ENCODE measurements at regions not wholly inside any gene's neighbourhood (a gene's known extent, or its start where the extent isn't known, plus 50 kb on each side); places are given as distances from the start of the nearest gene placed in this dataset.

GRCh38 chr1:82451191-82451590 lies 650.5 kb downstream of the ADGRL2 start:
- Histone ChIP-seq H3K4me3 (ENCODE audit: low read length in 3 of 3) (no peak overlapping the region), H3K36me3 (ENCODE audit: control insufficient read depth in 2 of 3, insufficient read depth in 3 of 3, low read length in 3 of 3) (no peaks in the 10 kb centered on the region), H3K27ac (ENCODE audit: low read depth in 2 of 2, low read length in 2 of 2) (no peak overlapping the region), H3K9ac (ENCODE audit: low read length in 3 of 3) (no peak overlapping the region), H3K9me3 (ENCODE audit: control insufficient read depth in 2 of 3, insufficient read depth in 1 of 3, low read length in 3 of 3) (peaks cover 0 to 6% (median 0%) of the 10 kb centered on the region in 3 donors), H3K27me3 (ENCODE audit: control insufficient read depth, insufficient read depth, low read length) (no peaks in the 10 kb centered on the region), H3K4me1 (ENCODE audit: control insufficient read depth in 2 of 3, insufficient read depth in 2 of 3, low read depth in 1 of 3, low read length in 3 of 3) (no peaks in the 10 kb centered on the region)
- FAIRE-seq = no peak
- intact Hi-C loops (cut with DNase I) = no loop called here
- DNase-seq = no peak
- TF ChIP-seq CTCF (IDR thresholded peaks at IDR 0.05; ENCODE audit: borderline replicate concordance, extremely low read depth, insufficient read depth) = no peak

- no peaks in the 10 kb centered on the region for H3K4me1 ChIP-seq (ENCODE audit: control insufficient read depth in 2 of 3, insufficient read depth in 2 of 3, low read depth in 1 of 3, low read length in 3 of 3)
- H3K27ac ChIP-seq (ENCODE audit: low read depth in 2 of 2, low read length in 2 of 2) = no peak overlapping the region
- peaks cover 0 to 8% (median 0%) of the 10 kb centered on the region in 3 donors for H3K9me3 ChIP-seq (ENCODE audit: control insufficient read depth in 2 of 3, insufficient read depth in 1 of 3, low read length in 3 of 3)
- H3K4me3 ChIP-seq (ENCODE audit: low read length in 3 of 3) = no peak overlapping the region
- TF ChIP-seq CTCF (IDR thresholded peaks at IDR 0.05; ENCODE audit: borderline replicate concordance, extremely low read depth, insufficient read depth) = no peak
- DNase-seq = no peak
- intact Hi-C loops (cut with DNase I) = no loop called here
- no peak for FAIRE-seq
- no peak overlapping the region for H3K9ac ChIP-seq (ENCODE audit: low read length in 3 of 3)
- no peaks in the 10 kb centered on the region for H3K27me3 ChIP-seq (ENCODE audit: control insufficient read depth, insufficient read depth, low read length)
- H3K36me3 ChIP-seq (ENCODE audit: control insufficient read depth in 2 of 3, insufficient read depth in 3 of 3, low read length in 3 of 3) = no peaks in the 10 kb centered on the region
Measured at GRCh38 chr1:82449506-82450057, 648.8 kb downstream of the ADGRL2 start.

GRCh38 chr1:82446955-82447354 lies 646.2 kb downstream of the ADGRL2 start:
- Histone ChIP-seq H3K27ac (ENCODE audit: low read depth in 2 of 2, low read length in 2 of 2) (no peak overlapping the region), H3K4me3 (ENCODE audit: low read length in 3 of 3) (no peak overlapping the region), H3K9ac (ENCODE audit: low read length in 3 of 3) (no peak overlapping the region), H3K27me3 (ENCODE audit: control insufficient read depth, insufficient read depth, low read length) (no peaks in the 10 kb centered on the region), H3K9me3 (ENCODE audit: control insufficient read depth in 2 of 3, insufficient read depth in 1 of 3, low read length in 3 of 3) (peaks cover 0 to 2% (median 0%) of the 10 kb centered on the region in 3 donors), H3K36me3 (ENCODE audit: control insufficient read depth in 2 of 3, insufficient read depth in 3 of 3, low read length in 3 of 3) (no peaks in the 10 kb centered on the region), H3K4me1 (ENCODE audit: control insufficient read depth in 2 of 3, insufficient read depth in 2 of 3, low read depth in 1 of 3, low read length in 3 of 3) (no peaks in the 10 kb centered on the region)
- no peak for TF ChIP-seq CTCF (IDR thresholded peaks at IDR 0.05; ENCODE audit: borderline replicate concordance, extremely low read depth, insufficient read depth)
- DNase-seq (no peak), FAIRE-seq (no peak)
- intact Hi-C loops (cut with DNase I) = no loop called here

- DNase-seq (peak in 1 of 5 donors; percentile 16), FAIRE-seq (no peak)
- H3K27me3 ChIP-seq (ENCODE audit: control insufficient read depth, insufficient read depth, low read length) = no peaks in the 10 kb centered on the region
- no peak for TF ChIP-seq CTCF (IDR thresholded peaks at IDR 0.05; ENCODE audit: borderline replicate concordance, extremely low read depth, insufficient read depth)
- no peak overlapping the region for H3K4me3 ChIP-seq (ENCODE audit: low read length in 3 of 3)
- no peak overlapping the region for H3K27ac ChIP-seq (ENCODE audit: low read depth in 2 of 2, low read length in 2 of 2)
- no peak overlapping the region for H3K9ac ChIP-seq (ENCODE audit: low read length in 3 of 3)
- no peaks in the 10 kb centered on the region for H3K4me1 ChIP-seq (ENCODE audit: control insufficient read depth in 2 of 3, insufficient read depth in 2 of 3, low read depth in 1 of 3, low read length in 3 of 3)
- no peaks in the 10 kb centered on the region for H3K36me3 ChIP-seq (ENCODE audit: control insufficient read depth in 2 of 3, insufficient read depth in 3 of 3, low read length in 3 of 3)
- intact Hi-C loops (cut with DNase I) = no loop called here
- peaks cover 0 to 2% (median 0%) of the 10 kb centered on the region in 3 donors for H3K9me3 ChIP-seq (ENCODE audit: control insufficient read depth in 2 of 3, insufficient read depth in 1 of 3, low read length in 3 of 3)
Measured at GRCh38 chr1:82446236-82446635, 645.5 kb downstream of the ADGRL2 start.
